CD4-positive, alpha-beta T cell treated with Interleukin-15 for 4 hours (primary cell): ENCODE measurements at regions not wholly inside any gene's neighbourhood (a gene's known extent, or its start where the extent isn't known, plus 50 kb on each side); places are given as distances from the start of the nearest gene placed in this dataset.

Source experiments
- DNase-seq: peaks from one replicate; pipeline ENCODE4 v3.0.0-alpha.2; 2020; ENCODE audit warnings: low spot score

DNA sequence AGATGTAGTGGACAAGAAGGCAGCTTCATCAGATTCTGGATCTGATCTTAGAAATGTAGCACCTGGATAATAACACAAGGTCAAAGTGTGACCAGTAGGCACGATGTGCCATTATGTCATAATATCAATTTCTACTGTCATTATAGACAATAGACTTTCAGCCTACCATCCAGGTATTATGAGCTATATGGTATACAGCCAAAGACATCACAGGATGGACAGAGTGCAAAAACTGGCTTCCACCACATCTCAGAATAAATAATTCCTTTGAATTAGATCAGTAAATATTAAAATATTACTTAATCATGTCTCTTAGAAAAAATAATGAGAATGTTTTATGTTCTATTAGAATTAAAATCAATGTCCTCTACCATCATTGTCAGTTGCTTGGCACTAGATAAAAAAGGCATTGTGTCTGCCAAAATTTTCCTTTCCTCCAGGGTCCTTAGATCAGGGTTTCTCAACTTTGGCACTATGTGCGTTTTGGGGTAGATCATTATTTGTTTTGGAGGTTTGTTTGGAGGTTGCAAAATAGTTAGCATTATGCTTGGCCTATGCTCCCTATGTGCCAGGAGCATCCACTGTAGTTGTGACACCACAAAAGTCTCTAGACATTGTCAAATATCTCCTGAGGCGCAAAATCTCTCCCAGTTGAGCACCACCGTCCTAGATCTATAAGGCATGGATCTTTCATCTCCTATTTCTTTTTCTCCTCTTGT lies 86.7 kb upstream of the NRIP1 start:
- DNase-seq: no peak

- no peak for DNase-seq
These were observed 87.8 kb upstream of the NRIP1 start for GRCh38 chr21:15152591-15152990.

DNA sequence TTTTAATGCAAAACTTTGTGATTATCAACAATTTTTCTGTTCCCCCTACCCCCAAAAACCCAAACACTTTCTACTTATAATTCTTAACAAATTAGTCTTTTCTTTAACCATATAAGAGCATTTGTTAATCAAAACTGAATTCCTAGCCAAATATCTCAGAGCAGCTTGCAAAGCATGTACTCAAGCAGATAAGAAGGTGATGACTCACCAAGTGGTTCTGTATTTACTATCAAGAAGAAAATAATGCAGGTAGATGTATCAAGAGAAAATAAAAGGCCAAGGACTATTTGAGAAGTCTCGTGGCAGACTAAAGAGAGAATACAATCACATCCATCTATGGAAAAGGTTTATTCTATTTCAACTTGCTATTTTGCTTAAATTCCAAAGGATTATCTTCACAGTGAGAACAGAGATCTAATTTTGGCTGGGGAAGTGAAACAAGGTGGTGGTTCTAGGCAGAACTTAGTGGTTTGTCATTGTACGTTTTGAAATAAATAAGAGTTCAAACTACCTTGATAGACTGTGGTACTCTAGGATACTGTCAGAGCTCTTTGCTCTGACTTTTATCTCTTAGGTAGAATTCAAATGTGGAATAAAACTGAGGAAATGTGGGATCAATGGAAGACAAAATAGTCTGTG lies 94.7 kb upstream of the NRIP1 start:
- DNase-seq: no peak

GRCh38 chr21:15160136-15160535 lies 95.3 kb upstream of the NRIP1 start:
- DNase-seq: no peak

DNA sequence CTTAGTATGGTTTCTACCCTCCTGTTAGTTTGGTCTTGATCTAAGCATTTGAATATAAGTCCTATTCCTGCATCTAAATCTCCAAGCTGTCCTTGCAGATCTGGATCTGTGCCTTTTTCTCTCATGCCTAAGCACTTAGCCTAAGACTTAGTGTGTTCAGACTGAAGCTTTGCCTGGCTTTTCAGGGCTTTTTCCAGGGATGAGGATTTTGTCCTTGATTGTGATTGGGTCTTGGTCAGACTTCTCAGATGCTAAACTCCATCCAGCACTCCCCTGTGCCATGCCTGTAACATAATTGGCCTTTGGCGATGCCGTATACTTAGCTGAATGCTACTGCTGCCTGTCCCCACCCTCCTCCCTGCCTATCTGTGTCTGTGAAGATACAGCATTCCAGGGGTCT lies 98.1 kb upstream of the NRIP1 start:
- no peak for DNase-seq

GRCh38 chr21:15164273-15164672 lies 99.5 kb upstream of the NRIP1 start:
- DNase-seq: no peak

- no peak for DNase-seq
These were observed 100.0 kb upstream of the NRIP1 start for GRCh38 chr21:15164678-15165303.

DNA sequence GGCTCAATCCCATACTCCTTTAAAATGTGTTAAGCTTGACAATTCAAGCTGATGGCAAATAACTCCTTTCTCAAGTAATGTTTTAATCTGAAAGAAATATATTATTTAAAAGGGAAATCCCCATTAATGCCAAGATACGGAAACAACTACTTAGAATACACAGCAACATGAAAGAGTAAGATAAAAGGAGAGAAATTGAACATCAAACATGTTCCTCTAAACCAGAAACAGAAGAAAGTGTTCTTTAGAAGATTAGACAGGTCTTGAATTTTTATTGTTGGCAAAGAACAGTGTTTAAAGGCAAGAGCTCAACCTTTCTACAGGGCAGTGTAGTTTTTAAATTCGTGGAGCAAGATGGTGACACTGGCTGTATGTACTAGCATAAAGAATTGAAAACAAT lies 105.8 kb upstream of the NRIP1 start:
- DNase-seq: no peak

DNA sequence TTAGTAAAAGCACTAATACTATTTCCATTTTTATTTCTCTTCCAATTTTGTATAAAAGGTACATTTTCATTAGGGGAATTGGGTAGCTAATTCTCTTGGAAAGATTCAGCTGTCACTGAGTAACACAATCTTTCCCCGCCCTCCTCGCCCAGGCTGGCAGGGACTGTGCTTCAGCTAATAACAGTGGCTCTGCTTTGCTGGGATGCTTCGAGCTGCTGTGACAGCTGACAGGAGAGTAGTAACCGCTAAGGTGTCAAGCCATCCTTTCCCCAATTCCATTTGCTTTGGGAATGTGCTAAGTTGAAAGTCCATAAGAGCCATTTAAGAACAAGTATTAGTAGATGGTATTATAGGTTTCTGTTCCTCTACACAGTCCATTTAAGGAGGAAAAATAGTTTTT lies 106.7 kb upstream of the NRIP1 start:
- no peak for DNase-seq

GRCh38 chr21:15172963-15173362 lies 108.2 kb upstream of the NRIP1 start:
- no peak for DNase-seq

DNA sequence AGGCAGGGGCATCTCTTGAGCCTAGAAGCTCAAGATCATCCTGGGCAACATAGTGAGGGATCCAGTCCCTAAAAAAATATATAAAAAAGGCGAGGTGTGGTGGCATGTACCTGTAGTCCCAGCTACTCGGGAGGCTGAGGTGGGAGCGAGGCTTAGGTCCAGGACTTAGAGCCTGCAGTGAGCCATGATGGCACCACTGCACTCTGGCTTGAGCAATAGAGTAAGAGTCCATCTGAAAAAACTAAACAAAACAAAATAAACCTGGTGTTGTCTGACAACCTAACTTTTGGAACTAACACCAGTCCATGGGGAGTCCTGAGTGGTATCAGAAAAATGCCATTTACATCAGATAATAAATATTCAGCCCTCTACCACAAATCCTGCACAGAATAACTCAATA lies 110.1 kb upstream of the NRIP1 start:
- no peak for DNase-seq

- DNase-seq: no peak
These were observed 117.9 kb upstream of the NRIP1 start for GRCh38 chr21:15182731-15183130.

DNA sequence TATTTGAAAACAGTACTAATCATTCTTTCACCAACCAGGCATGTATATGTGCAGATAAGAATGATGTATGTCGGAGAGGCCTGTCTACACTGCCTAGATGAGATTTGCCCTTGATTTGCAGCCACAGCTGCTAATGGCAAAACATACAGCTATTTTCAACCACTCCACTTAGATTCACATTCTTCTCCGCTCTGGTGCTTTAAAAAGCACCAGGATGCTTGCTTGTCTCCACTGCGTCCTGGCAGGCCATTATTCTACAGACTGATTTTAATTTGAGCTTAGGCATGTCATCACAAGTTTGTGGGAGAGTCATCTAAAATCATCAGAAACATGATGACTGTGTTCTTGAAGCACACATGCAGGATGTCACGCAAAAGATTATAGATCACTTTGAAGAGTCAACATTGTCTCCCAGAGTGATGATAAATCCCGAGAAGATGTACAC lies 119.0 kb upstream of the NRIP1 start:
- no peak for DNase-seq

DNA sequence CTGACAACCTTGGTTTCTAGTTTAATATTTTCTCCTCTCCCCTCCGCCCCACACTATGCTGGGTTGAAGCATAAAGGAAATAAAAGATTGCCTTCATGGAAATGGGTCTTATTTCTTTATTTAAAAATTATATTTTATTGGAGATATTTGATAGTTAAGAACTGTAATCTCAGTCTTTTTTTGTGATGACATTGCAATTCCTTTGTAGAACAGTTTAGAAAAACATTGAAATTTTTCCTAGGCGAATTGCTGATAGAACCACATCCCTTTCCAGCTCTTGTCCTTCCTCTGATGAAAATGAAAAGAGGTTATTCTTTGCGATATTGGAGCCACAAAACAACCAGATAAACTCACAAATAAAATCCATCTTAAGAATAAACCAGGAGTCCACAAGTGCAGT lies 125.6 kb upstream of the NRIP1 start:
- DNase-seq: no peak

DNA sequence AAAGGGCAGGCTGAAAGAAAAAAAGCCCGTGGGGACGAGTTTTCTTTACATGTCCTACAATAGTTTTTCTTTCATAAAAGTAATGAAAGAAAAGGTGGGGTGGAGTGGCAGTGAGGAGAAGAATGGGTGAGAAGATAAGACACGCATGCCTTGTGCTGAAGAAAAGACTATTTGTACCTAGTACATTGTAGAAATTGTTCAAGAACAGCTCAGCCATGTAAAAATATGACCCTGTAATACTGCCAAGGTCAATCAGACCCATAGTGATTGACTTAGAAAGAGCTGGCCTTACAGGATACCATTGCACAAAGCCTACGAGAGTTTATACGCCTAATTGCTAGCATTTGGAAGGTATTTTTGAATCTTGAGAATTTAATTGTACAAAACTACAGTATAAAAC lies 126.0 kb upstream of the NRIP1 start:
- DNase-seq: no peak

GRCh38 chr21:15191342-15191741 lies 126.5 kb upstream of the NRIP1 start:
- no peak for DNase-seq

DNA sequence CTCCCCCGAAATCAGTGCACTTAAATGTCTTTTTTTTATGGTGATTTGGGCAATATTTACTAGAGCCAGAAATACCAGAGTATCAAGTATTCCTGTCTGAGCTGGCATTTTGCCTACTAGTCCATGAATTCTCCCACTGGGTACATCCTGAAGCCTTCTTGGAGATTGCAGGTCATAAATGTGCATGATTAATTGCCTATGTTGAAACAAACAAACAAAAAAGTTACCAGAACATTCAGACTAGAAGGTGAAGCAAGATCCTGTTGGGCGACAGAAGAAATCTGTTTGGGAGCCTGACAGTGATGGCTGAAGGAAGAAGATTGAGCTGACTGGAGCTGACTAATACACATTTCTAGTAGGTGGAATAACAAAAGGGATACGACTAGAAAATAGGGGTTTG lies 127.4 kb upstream of the NRIP1 start:
- DNase-seq: no peak

GRCh38 chr21:15193937-15194336 lies 129.1 kb upstream of the NRIP1 start:
- DNase-seq: no peak

DNA sequence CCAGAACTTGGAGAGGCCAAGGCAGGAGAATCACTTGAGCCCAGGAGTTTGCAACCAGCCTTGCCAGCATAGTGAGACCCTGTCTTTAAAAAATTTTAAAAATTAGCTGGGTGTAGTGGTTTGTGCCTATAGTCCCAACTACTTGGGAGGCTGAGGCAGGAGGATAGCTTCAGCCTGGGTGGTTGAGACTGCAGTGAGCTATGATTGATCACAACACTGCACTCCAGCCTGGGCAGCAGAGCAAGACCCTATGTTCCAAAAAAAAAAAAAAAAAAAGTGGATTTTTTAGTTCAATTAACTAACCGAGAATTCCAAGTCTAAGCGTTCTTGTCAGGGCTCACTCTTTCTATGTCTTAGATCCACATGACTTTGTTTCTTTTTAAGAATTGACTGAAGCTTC lies 130.3 kb upstream of the NRIP1 start:
- DNase-seq: no peak

GRCh38 chr21:15195768-15196167 lies 131.0 kb upstream of the NRIP1 start:
- DNase-seq: no peak

- DNase-seq: no peak
These were observed 132.9 kb upstream of the NRIP1 start for GRCh38 chr21:15197696-15198095.

GRCh38 chr21:15199414-15200383 lies 134.9 kb upstream of the NRIP1 start:
- no peak for DNase-seq
